ENCODE measurements at regions not wholly inside any gene's neighbourhood (a gene's known extent, or its start where the extent isn't known, plus 50 kb on each side); places are given as distances from the start of the nearest gene placed in this dataset.

DNA sequence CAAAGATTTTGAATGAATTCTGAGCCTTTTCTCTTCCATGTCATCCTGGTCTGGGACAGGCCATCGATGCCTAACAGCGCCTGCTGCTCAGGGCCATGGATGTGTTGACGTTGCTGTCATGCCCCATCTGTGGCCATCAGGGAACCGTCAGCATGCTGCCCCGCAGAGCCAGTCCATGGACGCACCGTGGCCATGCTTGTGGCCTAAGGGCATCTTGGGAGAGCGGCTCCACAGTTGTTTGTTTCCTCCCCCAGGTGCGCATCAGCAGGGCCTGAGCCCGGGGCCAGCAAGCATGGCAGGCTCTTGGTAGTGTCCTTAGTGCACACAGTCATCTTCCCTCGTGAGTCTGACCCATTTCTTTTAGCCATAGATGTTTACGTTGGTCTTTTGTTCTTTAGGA, 142.7 kb downstream of the VAPA start:
- Histone ChIP-seq H3K27ac (ENCODE audit: extremely low read depth, low read depth, low read length) (no peak overlapping the region), H3K36me3 (ENCODE audit: control insufficient read depth in 2 of 2, insufficient read depth in 1 of 2, low read length in 2 of 2) (no peaks in the 10 kb centered on the region), H3K9me3 (ENCODE audit: control insufficient read depth, insufficient read depth, low read depth, low read length) (no peaks in the 10 kb centered on the region), H3K4me1 (ENCODE audit: control insufficient read depth, insufficient read depth, low read length) (no peaks in the 10 kb centered on the region), H3K4me3 (ENCODE audit: low read depth, low read length) (no peak overlapping the region)
- TF ChIP-seq GLI4 (tag by site-specific recombination; IDR thresholded peaks at IDR 0.05), result no peak
- TF ChIP-seq, protein P1, sequence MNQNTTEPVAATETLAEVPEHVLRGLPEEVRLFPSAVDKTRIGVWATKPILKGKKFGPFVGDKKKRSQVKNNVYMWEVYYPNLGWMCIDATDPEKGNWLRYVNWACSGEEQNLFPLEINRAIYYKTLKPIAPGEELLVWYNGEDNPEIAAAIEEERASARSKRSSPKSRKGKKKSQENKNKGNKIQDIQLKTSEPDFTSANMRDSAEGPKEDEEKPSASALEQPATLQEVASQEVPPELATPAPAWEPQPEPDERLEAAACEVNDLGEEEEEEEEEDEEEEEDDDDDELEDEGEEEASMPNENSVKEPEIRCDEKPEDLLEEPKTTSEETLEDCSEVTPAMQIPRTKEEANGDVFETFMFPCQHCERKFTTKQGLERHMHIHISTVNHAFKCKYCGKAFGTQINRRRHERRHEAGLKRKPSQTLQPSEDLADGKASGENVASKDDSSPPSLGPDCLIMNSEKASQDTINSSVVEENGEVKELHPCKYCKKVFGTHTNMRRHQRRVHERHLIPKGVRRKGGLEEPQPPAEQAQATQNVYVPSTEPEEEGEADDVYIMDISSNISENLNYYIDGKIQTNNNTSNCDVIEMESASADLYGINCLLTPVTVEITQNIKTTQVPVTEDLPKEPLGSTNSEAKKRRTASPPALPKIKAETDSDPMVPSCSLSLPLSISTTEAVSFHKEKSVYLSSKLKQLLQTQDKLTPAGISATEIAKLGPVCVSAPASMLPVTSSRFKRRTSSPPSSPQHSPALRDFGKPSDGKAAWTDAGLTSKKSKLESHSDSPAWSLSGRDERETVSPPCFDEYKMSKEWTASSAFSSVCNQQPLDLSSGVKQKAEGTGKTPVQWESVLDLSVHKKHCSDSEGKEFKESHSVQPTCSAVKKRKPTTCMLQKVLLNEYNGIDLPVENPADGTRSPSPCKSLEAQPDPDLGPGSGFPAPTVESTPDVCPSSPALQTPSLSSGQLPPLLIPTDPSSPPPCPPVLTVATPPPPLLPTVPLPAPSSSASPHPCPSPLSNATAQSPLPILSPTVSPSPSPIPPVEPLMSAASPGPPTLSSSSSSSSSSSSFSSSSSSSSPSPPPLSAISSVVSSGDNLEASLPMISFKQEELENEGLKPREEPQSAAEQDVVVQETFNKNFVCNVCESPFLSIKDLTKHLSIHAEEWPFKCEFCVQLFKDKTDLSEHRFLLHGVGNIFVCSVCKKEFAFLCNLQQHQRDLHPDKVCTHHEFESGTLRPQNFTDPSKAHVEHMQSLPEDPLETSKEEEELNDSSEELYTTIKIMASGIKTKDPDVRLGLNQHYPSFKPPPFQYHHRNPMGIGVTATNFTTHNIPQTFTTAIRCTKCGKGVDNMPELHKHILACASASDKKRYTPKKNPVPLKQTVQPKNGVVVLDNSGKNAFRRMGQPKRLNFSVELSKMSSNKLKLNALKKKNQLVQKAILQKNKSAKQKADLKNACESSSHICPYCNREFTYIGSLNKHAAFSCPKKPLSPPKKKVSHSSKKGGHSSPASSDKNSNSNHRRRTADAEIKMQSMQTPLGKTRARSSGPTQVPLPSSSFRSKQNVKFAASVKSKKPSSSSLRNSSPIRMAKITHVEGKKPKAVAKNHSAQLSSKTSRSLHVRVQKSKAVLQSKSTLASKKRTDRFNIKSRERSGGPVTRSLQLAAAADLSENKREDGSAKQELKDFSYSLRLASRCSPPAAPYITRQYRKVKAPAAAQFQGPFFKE (tag by site-specific recombination; IDR thresholded peaks at IDR 0.05; ENCODE audit: borderline replicate concordance), result no peak
- TF ChIP-seq ZNF521 (tag by site-specific recombination; IDR thresholded peaks at IDR 0.05), result no peak
- TF ChIP-seq ZNF202 (tag by site-specific recombination; IDR thresholded peaks at IDR 0.05; ENCODE audit: borderline replicate concordance), result no peak
- no peak for TF ChIP-seq ZNF175 (tag by site-specific recombination; IDR thresholded peaks at IDR 0.05)
- TF ChIP-seq SALL2 (tag by site-specific recombination; IDR thresholded peaks at IDR 0.05; ENCODE audit: borderline replicate concordance), result no peak
- POLR2A ChIA-PET, result no interaction called here
- CTCF ChIA-PET, result no interaction called here

DNA sequence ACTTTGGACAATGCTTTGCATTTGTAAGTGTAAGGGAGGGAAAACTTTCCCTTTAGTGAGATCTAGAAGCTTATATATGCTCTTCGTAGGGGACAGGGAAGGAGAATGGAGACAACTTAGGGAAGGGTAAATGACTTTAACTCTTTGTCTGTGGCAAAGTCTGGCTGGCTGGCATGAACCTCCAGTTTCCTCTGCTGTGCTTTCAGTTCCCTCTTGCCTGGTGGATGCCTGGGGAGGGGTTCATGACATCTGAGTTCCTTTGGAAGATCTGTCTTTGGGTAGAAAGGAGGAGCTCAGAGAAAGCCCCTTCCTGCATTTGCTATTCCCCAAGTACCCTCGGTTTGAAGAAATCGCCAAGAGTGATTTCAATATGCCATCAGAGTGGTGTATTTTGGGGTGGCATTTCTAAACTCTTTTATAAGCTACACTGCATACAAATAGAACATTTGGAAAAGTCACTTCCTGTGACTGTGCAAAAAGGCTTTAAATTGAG, 143.6 kb downstream of the VAPA start:
- POLR2A ChIA-PET, result interaction anchor here (1.4 kb wide), 1 partner anchor 74 kb away, joined by 3 read pairs; no protein-coding TSS in a partner anchor
- CTCF ChIA-PET, result no interaction called here
- Histone ChIP-seq H3K9me3 (ENCODE audit: control insufficient read depth, insufficient read depth, low read depth, low read length) (no peaks in the 10 kb centered on the region), H3K4me1 (ENCODE audit: control insufficient read depth, insufficient read depth, low read length) (no peaks in the 10 kb centered on the region), H3K4me3 (ENCODE audit: low read depth, low read length) (no peak overlapping the region), H3K36me3 (ENCODE audit: control insufficient read depth in 2 of 2, insufficient read depth in 1 of 2, low read length in 2 of 2) (no peaks in the 10 kb centered on the region), H3K27ac (ENCODE audit: extremely low read depth, low read depth, low read length) (no peak overlapping the region)
- TF ChIP-seq FEZF1 (tag by site-specific recombination; IDR thresholded peaks at IDR 0.05), result no peak
- TF ChIP-seq ZXDB (tag by site-specific recombination; IDR thresholded peaks at IDR 0.05), result no peak
- TF ChIP-seq ZBTB1 (tag by site-specific recombination; IDR thresholded peaks at IDR 0.05), result no peak
- no peak for TF ChIP-seq ZNF513 (tag by site-specific recombination; IDR thresholded peaks at IDR 0.05)
- no peak for TF ChIP-seq ZNF530 (tag by site-specific recombination; IDR thresholded peaks at IDR 0.05; ENCODE audit: low read depth)
- no peak for TF ChIP-seq TRIM28 (IDR thresholded peaks at IDR 0.05; ENCODE audit: borderline replicate concordance, low read length)
- TF ChIP-seq ZNF214 (tag by site-specific recombination; IDR thresholded peaks at IDR 0.05; ENCODE audit: borderline replicate concordance), result no peak
- no peak for TF ChIP-seq ZNF561 (tag by site-specific recombination; IDR thresholded peaks at IDR 0.05; ENCODE audit: borderline replicate concordance)
- TF ChIP-seq, protein P2, sequence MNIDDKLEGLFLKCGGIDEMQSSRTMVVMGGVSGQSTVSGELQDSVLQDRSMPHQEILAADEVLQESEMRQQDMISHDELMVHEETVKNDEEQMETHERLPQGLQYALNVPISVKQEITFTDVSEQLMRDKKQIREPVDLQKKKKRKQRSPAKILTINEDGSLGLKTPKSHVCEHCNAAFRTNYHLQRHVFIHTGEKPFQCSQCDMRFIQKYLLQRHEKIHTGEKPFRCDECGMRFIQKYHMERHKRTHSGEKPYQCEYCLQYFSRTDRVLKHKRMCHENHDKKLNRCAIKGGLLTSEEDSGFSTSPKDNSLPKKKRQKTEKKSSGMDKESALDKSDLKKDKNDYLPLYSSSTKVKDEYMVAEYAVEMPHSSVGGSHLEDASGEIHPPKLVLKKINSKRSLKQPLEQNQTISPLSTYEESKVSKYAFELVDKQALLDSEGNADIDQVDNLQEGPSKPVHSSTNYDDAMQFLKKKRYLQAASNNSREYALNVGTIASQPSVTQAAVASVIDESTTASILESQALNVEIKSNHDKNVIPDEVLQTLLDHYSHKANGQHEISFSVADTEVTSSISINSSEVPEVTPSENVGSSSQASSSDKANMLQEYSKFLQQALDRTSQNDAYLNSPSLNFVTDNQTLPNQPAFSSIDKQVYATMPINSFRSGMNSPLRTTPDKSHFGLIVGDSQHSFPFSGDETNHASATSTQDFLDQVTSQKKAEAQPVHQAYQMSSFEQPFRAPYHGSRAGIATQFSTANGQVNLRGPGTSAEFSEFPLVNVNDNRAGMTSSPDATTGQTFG (tag by site-specific recombination; IDR thresholded peaks at IDR 0.05; ENCODE audit: borderline replicate concordance), result no peak
- no peak for TF ChIP-seq ZNF571 (tag by site-specific recombination; IDR thresholded peaks at IDR 0.05)
- no peak for TF ChIP-seq IKZF3 (tag by site-specific recombination; IDR thresholded peaks at IDR 0.05)
- no peak for TF ChIP-seq REST (tag by site-specific recombination; IDR thresholded peaks at IDR 0.05)
- no peak for TF ChIP-seq ZNF202 (tag by site-specific recombination; IDR thresholded peaks at IDR 0.05; ENCODE audit: borderline replicate concordance)
- no peak for TF ChIP-seq ZNF341 (tag by site-specific recombination; IDR thresholded peaks at IDR 0.05; ENCODE audit: low read depth)
